A673 (cell line): ENCODE measurements at regions not wholly inside any gene's neighbourhood (a gene's known extent, or its start where the extent isn't known, plus 50 kb on each side); places are given as distances from the start of the nearest gene placed in this dataset.

Experiments used
- EZH2 ChIP-seq: fragments of 200-600 bp; sonication (generic); IDR thresholded peaks from 2 replicates; pipeline ENCODE4 v1.6.1; 2017; ENCODE audit warnings: borderline replicate concordance, low read depth, mild to moderate bottlenecking, mixed read lengths, antibody characterized with exemption, low read length; ENCODE audit not compliant: poor library complexity, severe bottlenecking
- TF ChIP-seq, protein P1 (sequence below): fragments of 300-800, 200-600 bp; sonication (generic); conservative IDR thresholded peaks from 2 replicates; pipeline ENCODE4 v1.5.1; 2017; ENCODE audit warnings: low read depth, mild to moderate bottlenecking, antibody characterized with exemption, low read length, moderate library complexity, mixed read lengths

DNA sequence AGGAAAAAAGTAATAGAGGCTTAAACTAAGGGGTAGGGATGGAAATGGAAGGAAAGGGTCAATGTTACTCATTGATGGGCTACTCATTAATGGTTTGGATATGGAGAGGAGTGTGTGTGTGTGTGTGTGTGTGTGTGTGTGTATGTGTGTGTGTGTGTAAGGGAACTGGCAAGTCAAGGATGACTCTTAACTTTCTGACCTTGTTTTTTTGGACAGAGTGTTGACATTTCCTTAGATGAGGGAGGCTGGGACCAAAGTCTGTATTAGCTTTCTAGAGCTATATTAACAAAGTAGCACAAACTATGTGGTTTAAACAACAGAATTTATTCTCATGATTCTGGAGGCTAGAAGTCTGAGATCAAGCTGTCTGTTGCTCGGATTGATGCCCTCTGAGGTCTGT lies 202.7 kb downstream of the GBA3 start:
- TF ChIP-seq, protein P1, sequence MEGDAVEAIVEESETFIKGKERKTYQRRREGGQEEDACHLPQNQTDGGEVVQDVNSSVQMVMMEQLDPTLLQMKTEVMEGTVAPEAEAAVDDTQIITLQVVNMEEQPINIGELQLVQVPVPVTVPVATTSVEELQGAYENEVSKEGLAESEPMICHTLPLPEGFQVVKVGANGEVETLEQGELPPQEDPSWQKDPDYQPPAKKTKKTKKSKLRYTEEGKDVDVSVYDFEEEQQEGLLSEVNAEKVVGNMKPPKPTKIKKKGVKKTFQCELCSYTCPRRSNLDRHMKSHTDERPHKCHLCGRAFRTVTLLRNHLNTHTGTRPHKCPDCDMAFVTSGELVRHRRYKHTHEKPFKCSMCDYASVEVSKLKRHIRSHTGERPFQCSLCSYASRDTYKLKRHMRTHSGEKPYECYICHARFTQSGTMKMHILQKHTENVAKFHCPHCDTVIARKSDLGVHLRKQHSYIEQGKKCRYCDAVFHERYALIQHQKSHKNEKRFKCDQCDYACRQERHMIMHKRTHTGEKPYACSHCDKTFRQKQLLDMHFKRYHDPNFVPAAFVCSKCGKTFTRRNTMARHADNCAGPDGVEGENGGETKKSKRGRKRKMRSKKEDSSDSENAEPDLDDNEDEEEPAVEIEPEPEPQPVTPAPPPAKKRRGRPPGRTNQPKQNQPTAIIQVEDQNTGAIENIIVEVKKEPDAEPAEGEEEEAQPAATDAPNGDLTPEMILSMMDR = no peak
- no peak for TF ChIP-seq EZH2
